H1 (cell line): ENCODE measurements at regions not wholly inside any gene's neighbourhood (a gene's known extent, or its start where the extent isn't known, plus 50 kb on each side); places are given as distances from the start of the nearest gene placed in this dataset.

Experiments
- CTCF ChIA-PET: fragments of 300-600 bp; sonication (Branson Sonifier 250); formaldehyde crosslinking; loops from one replicate; lab custom pipeline; 2021; ENCODE audit not compliant: partially characterized antibody; lab: Charles Lee
- POLR2A ChIA-PET: fragments of 300-600 bp; sonication (Branson Sonifier 250); formaldehyde crosslinking; loops from one replicate; lab custom pipeline; 2021; ENCODE audit warnings: inconsistent platforms; ENCODE audit not compliant: partially characterized antibody; lab: Charles Lee
- DNase-seq, 2 experiments: peaks; one replicate each; pipeline versions ENCODE4 v3.0.0 to v3.0.0-alpha.2; 2010 to 2022; ENCODE audit warnings: low spot score in 2 of 2, low read depth in 1 of 2, mixed read lengths in 1 of 2
- FAIRE-seq: peaks from 2 replicates; lab custom pipeline; 2011; peaks lifted over from hg19 to GRCh38; lab: Jason Lieb, UNC
- H2AFZ ChIP-seq: 2 replicates; pipeline ENCODE4 v1.8.1; 2012; ENCODE audit warnings: low read length, inconsistent platforms
- H2AK5ac ChIP-seq: 2 replicates; pipeline ENCODE4 v1.6.1; 2013; ENCODE audit warnings: low read depth, low read length
- H2BK120ac ChIP-seq: replicated peaks from 2 replicates; pipeline ENCODE3; 2013; ENCODE audit warnings: low read depth, low read length, inconsistent platforms
- H2BK12ac ChIP-seq: 2 replicates; pipeline ENCODE4 v1.6.1; 2013; ENCODE audit warnings: low read depth, low read length
- H2BK15ac ChIP-seq: 2 replicates; pipeline ENCODE4 v1.6.1; 2013; ENCODE audit warnings: low read length
- H2BK20ac ChIP-seq: 2 replicates; pipeline ENCODE4 v1.6.1; 2013; ENCODE audit warnings: low read length
- H2BK5ac ChIP-seq: 2 replicates; pipeline ENCODE4 v1.6.1; 2013; ENCODE audit warnings: low read depth, low read length
- H3K14ac ChIP-seq: 2 replicates; pipeline ENCODE4 v1.6.1; 2013; ENCODE audit warnings: inconsistent platforms; ENCODE audit not compliant: insufficient read length
- H3K18ac ChIP-seq: 2 replicates; pipeline ENCODE4 v1.6.1; 2013; ENCODE audit warnings: low read length; ENCODE audit errors: extremely low read depth
- H3K23ac ChIP-seq: 2 replicates; pipeline ENCODE4 v1.6.1; 2013; ENCODE audit warnings: inconsistent platforms; ENCODE audit not compliant: insufficient read length
- H3K23me2 ChIP-seq: 2 replicates; pipeline ENCODE4 v1.6.1; 2013; ENCODE audit warnings: low read depth, low read length
- H3K27ac ChIP-seq: 2 replicates; pipeline ENCODE4 v1.6.1; 2011; ENCODE audit warnings: low read depth, low read length, inconsistent platforms
- H3K27me3 ChIP-seq, 4 experiments: replicated peaks in 1 of 4; 1 replicate in 1 of 4; 2 replicates in 3 of 4; pipeline versions ENCODE4 v1.6.1 to v1.8.1; 2011 to 2013; ENCODE audit warnings: low read length in 3 of 4, mild to moderate bottlenecking in 3 of 4, inconsistent platforms in 2 of 4, mixed read lengths in 2 of 4, moderate library complexity in 1 of 4; ENCODE audit not compliant: control insufficient read depth in 3 of 4, insufficient read depth in 3 of 4; ENCODE audit errors: extremely low read depth in 1 of 4
- H3K36me3 ChIP-seq, 4 experiments: 2 replicates each; pipeline versions ENCODE4 v1.6.1 to v1.8.1; 2011 to 2013; ENCODE audit warnings: mild to moderate bottlenecking in 4 of 4, low read length in 3 of 4, moderate library complexity in 2 of 4, control low read depth in 1 of 4, inconsistent platforms in 1 of 4; ENCODE audit not compliant: insufficient read depth in 4 of 4, control insufficient read depth in 2 of 4
- H3K4ac ChIP-seq: replicated peaks from 2 replicates; pipeline ENCODE3; 2013; ENCODE audit warnings: low read length, low read depth, mixed read lengths, inconsistent platforms; ENCODE audit not compliant: insufficient read length
- H3K4me1 ChIP-seq, 4 experiments: replicated peaks in 1 of 4; 1 replicate in 1 of 4; 2 replicates in 3 of 4; pipeline versions ENCODE4 v1.6.1 to v1.8.1; 2011 to 2013; ENCODE audit warnings: low read length in 3 of 4, inconsistent platforms in 2 of 4, mixed read lengths in 1 of 4; ENCODE audit not compliant: insufficient read depth in 4 of 4, control insufficient read depth in 3 of 4
- H3K4me2 ChIP-seq, 2 experiments: 2 replicates each; pipeline versions ENCODE4 v1.6.1 to v1.8.1; 2011 to 2013; ENCODE audit warnings: low read depth in 2 of 2, low read length in 2 of 2, control low read depth in 1 of 2, inconsistent platforms in 1 of 2, mild to moderate bottlenecking in 1 of 2; ENCODE audit not compliant: insufficient read depth in 1 of 2
- H3K4me3 ChIP-seq, 4 experiments: fragments of 200-600, 300-600 bp in 1 of 4; sonication (generic), shearing (Covaris generic), sonication (Bioruptor Twin) in 1 of 4; 2 replicates each; pipeline versions ENCODE4 v1.5.1 to v1.8.1; 2011 to 2016; ENCODE audit warnings: low read length in 4 of 4, low read depth in 3 of 4, control low read depth in 2 of 4, inconsistent platforms in 2 of 4, mild to moderate bottlenecking in 2 of 4, mixed read lengths in 1 of 4, moderate library complexity in 1 of 4; ENCODE audit not compliant: insufficient read depth in 2 of 4; ENCODE audit errors: extremely low read depth in 1 of 4
- H3K56ac ChIP-seq: replicated peaks from 2 replicates; pipeline ENCODE3; 2013; ENCODE audit warnings: low read depth, mild to moderate bottlenecking, mixed read lengths, low read length, inconsistent platforms; ENCODE audit not compliant: insufficient read length
- H3K79me1 ChIP-seq: 2 replicates; pipeline ENCODE4 v1.6.1; 2013; ENCODE audit warnings: low read depth, low read length, control low read depth
- H3K79me2 ChIP-seq, 2 experiments: 2 replicates each; pipeline versions ENCODE4 v1.6.1 to v1.8.1; 2012 to 2013; ENCODE audit warnings: low read length in 2 of 2, mild to moderate bottlenecking in 2 of 2, inconsistent platforms in 1 of 2; ENCODE audit not compliant: insufficient read depth in 2 of 2, control insufficient read depth in 1 of 2
- H3K9ac ChIP-seq, 4 experiments: replicated peaks in 1 of 4; 1 replicate in 1 of 4; 2 replicates in 3 of 4; pipeline versions ENCODE4 v1.6.1 to v1.8.1; 2011 to 2013; ENCODE audit warnings: low read depth in 3 of 4, low read length in 3 of 4, control low read depth in 2 of 4, mild to moderate bottlenecking in 2 of 4, moderate library complexity in 2 of 4, inconsistent platforms in 1 of 4; ENCODE audit errors: extremely low read depth in 1 of 4
- H3K9me3 ChIP-seq, 2 experiments: 2 replicates each; pipeline versions ENCODE4 v1.6.1 to v1.8.1; 2012 to 2013; ENCODE audit warnings: mild to moderate bottlenecking in 2 of 2, moderate library complexity in 2 of 2, control low read depth in 1 of 2, inconsistent platforms in 1 of 2, low read depth in 1 of 2, low read length in 1 of 2, mixed read lengths in 1 of 2; ENCODE audit not compliant: insufficient read depth in 2 of 2
- H4K20me1 ChIP-seq, 2 experiments: replicated peaks in 1 of 2; 2 replicates each; pipeline versions ENCODE3 to v1.8.1; 2011 to 2013; ENCODE audit warnings: inconsistent platforms in 2 of 2, low read length in 2 of 2, mild to moderate bottlenecking in 1 of 2; ENCODE audit not compliant: insufficient read depth in 2 of 2, control insufficient read depth in 1 of 2
- H4K5ac ChIP-seq: 2 replicates; pipeline ENCODE4 v1.6.1; 2013; ENCODE audit warnings: low read length, low read depth, mixed read lengths, inconsistent platforms; ENCODE audit not compliant: insufficient read length
- H4K8ac ChIP-seq: 2 replicates; pipeline ENCODE4 v1.8.0; 2013; ENCODE audit warnings: mild to moderate bottlenecking, moderate library complexity, low read length, inconsistent platforms; ENCODE audit not compliant: insufficient read depth; ENCODE audit errors: extremely low read depth
- H4K91ac ChIP-seq: replicated peaks from 2 replicates; pipeline ENCODE3; 2013; ENCODE audit warnings: low read length, mixed read lengths, inconsistent platforms; ENCODE audit not compliant: insufficient read length
- BRCA1 ChIP-seq: IDR thresholded peaks from 2 replicates; pipeline ENCODE4 v1.6.1; 2012; ENCODE audit warnings: low read depth, low read length, improper control_type of control experiment
- CTCF ChIP-seq, 3 experiments: IDR thresholded peaks; 1 replicate in 2 of 3; 2 replicates in 1 of 3; pipeline versions ENCODE4 v1.5.1 to v1.6.1; 2011; ENCODE audit warnings: low read length in 3 of 3, mild to moderate bottlenecking in 3 of 3, inconsistent platforms in 2 of 3, low read depth in 1 of 3, moderate library complexity in 1 of 3; ENCODE audit not compliant: insufficient read depth in 1 of 3; ENCODE audit errors: control extremely low read depth in 1 of 3
- POLR2A ChIP-seq, 2 experiments: IDR thresholded peaks; 1 replicate in 1 of 2; 2 replicates in 1 of 2; pipeline ENCODE4 v1.6.1; 2011; ENCODE audit warnings: low read depth in 2 of 2, low read length in 2 of 2, mild to moderate bottlenecking in 2 of 2; ENCODE audit errors: control extremely low read depth in 1 of 2
- RNF2 ChIP-seq: fragments of 200-900, 300-1000 bp; sonication (generic); IDR thresholded peaks from 2 replicates; pipeline ENCODE4 v1.7.1; 2016; ENCODE audit warnings: borderline replicate concordance, low read depth, mild to moderate bottlenecking, antibody characterized with exemption, low read length; ENCODE audit not compliant: poor library complexity, severe bottlenecking; ENCODE audit errors: missing control alignments
- RXRA ChIP-seq: IDR thresholded peaks from 2 replicates; pipeline ENCODE4 v1.6.1; 2011; ENCODE audit warnings: low read depth, mild to moderate bottlenecking, low read length, moderate library complexity; ENCODE audit not compliant: insufficient read depth
- SIN3A ChIP-seq, 2 experiments: IDR thresholded peaks in 1 of 2; conservative IDR thresholded peaks in 1 of 2; 2 replicates each; pipeline ENCODE4 v1.6.1; 2011 to 2012; ENCODE audit warnings: low read length in 2 of 2, improper control_type of control experiment in 1 of 2, low read depth in 1 of 2, mild to moderate bottlenecking in 1 of 2
- SIRT6 ChIP-seq: IDR thresholded peaks from one replicate; pipeline ENCODE4 v1.7.1; 2012; ENCODE audit warnings: low read length, inconsistent platforms
- SIX5 ChIP-seq: IDR thresholded peaks from 2 replicates; pipeline ENCODE4 v1.6.1; 2011; ENCODE audit warnings: mild to moderate bottlenecking, low read depth, low read length
- SP2 ChIP-seq: IDR thresholded peaks from 2 replicates; pipeline ENCODE4 v1.6.1; 2012; ENCODE audit warnings: mild to moderate bottlenecking, low read length, inconsistent platforms
- SP4 ChIP-seq: IDR thresholded peaks from 2 replicates; pipeline ENCODE4 v1.6.1; 2012; ENCODE audit warnings: low read length, inconsistent platforms
- WGBS, 2 experiments: shearing (Covaris generic) in 1 of 2; methylation state at CpG; one replicate each; pipeline versions ENCODE4 v1.1.6 to v1.1.7; 2013 to 2015; ENCODE audit warnings: low lambda C conversion rate in 2 of 2, mixed read lengths in 2 of 2, inconsistent platforms in 1 of 2, low coverage in 1 of 2, missing lambda C conversion rate in 1 of 2; ENCODE audit not compliant: insufficient replicate concordance in 2 of 2, insufficient coverage in 1 of 2, insufficient read length in 1 of 2; ENCODE audit errors: extremely low coverage in 1 of 2, missing lambda C conversion rate in 1 of 2; 5-methylcytosine and 5-hydroxymethylcytosine counted together

- Histone ChIP-seq H2AFZ (no peak overlapping the region), H3K18ac (no peak overlapping the region), H3K36me3 (no peaks in the 10 kb centered on the region), H3K4me3 (no peak overlapping the region), H3K9ac (no peak overlapping the region), H2BK15ac (no peak overlapping the region), H3K79me2 (no peaks in the 10 kb centered on the region), H2BK20ac (no peak overlapping the region), H3K4ac (no peak overlapping the region), H3K4me1 (no peaks in the 10 kb centered on the region), H2AK5ac (no peak overlapping the region), H2BK120ac (no peak overlapping the region), H3K23ac (no peak overlapping the region), H3K56ac (no peak overlapping the region), H3K9me3 (no peaks in the 10 kb centered on the region), H3K79me1 (no peaks in the 10 kb centered on the region), H4K91ac (no peak overlapping the region), H2BK12ac (no peak overlapping the region), H3K14ac (no peak overlapping the region), H2BK5ac (no peak overlapping the region), H3K27ac (no peak overlapping the region), H4K5ac (no peak overlapping the region), H3K27me3 (no peaks in the 10 kb centered on the region), H3K4me2 (no peak overlapping the region), H4K8ac (no peak overlapping the region), H3K23me2 (no peaks in the 10 kb centered on the region), H4K20me1 (no peaks in the 10 kb centered on the region)
- POLR2A ChIA-PET, result no interaction called here
- 92% methylated on average over 2 of the region's 2 CpGs; no CpG with 5 or more reads in 1 of the 2 experiments for WGBS, 2 experiments
- TF ChIP-seq POLR2A (IDR thresholded peaks at IDR 0.05; ENCODE audit: control extremely low read depth in 1 of 2, low read depth in 2 of 2, low read length in 2 of 2) (no peak), SIX5 (no peak), SIRT6 (no peak), SIN3A (conservative IDR thresholded peaks at IDR 0.05 in 1 of 2, IDR thresholded peaks at IDR 0.05 in 1 of 2; ENCODE audit: low read depth in 1 of 2, low read length in 2 of 2) (no peak), SP4 (no peak), SP2 (no peak), BRCA1 (no peak), RXRA (no peak), CTCF (IDR thresholded peaks at IDR 0.05; ENCODE audit: control extremely low read depth in 1 of 3, insufficient read depth in 1 of 3, low read depth in 1 of 3, low read length in 3 of 3) (no peak), RNF2 (no peak)
- FAIRE-seq (no peak), DNase-seq (no peak)
- CTCF ChIA-PET, result no interaction called here
Observed at GRCh38 chr12:91343010-91343409, 160.4 kb upstream of the DCN start.
